NCI-H128 (cell line): ENCODE measurements at regions not wholly inside any gene's neighbourhood (a gene's known extent, or its start where the extent isn't known, plus 50 kb on each side); places are given as distances from the start of the nearest gene placed in this dataset.

Experiments used
- DNase-seq: peaks from one replicate; lab custom pipeline; 2025; ENCODE audit not compliant: unreplicated experiment; lab: John Stamatoyannopoulos, UW

- no peak for DNase-seq
These were observed 127.0 kb downstream of the MCHR2 start for GRCh38 chr6:99867026-99867425.

GRCh38 chr6:99868074-99868702 is 125.8 kb downstream of the MCHR2 start:
- peak; percentile 81 for DNase-seq
